H9 (cell line): ENCODE measurements at regions not wholly inside any gene's neighbourhood (a gene's known extent, or its start where the extent isn't known, plus 50 kb on each side); places are given as distances from the start of the nearest gene placed in this dataset.

Experiments
- DNase-seq: peaks from one replicate; pipeline ENCODE4 v3.0.0-alpha.2; 2017
- H2AFZ ChIP-seq: one replicate; pipeline ENCODE4 v1.6.1; 2013; ENCODE audit warnings: mild to moderate bottlenecking, low read length, control low read depth, moderate library complexity
- H2AK5ac ChIP-seq: 2 replicates; pipeline ENCODE4 v1.6.1; 2013; ENCODE audit warnings: low read length, control low read depth, mixed read lengths; ENCODE audit not compliant: insufficient read length
- H2BK120ac ChIP-seq: one replicate; pipeline ENCODE4 v1.6.1; 2013; ENCODE audit warnings: low read depth, mild to moderate bottlenecking, low read length, control low read depth, inconsistent platforms; ENCODE audit not compliant: poor library complexity, severe bottlenecking
- H2BK12ac ChIP-seq: 2 replicates; pipeline ENCODE4 v1.6.1; 2013; ENCODE audit warnings: low read length, control low read depth, mixed read lengths, low read depth; ENCODE audit not compliant: insufficient read length
- H2BK15ac ChIP-seq: 2 replicates; pipeline ENCODE4 v1.6.1; 2013; ENCODE audit warnings: low read depth, low read length, control low read depth
- H2BK20ac ChIP-seq: one replicate; pipeline ENCODE4 v1.6.1; 2013; ENCODE audit warnings: low read depth, mild to moderate bottlenecking, low read length, control low read depth, inconsistent platforms; ENCODE audit not compliant: poor library complexity, severe bottlenecking
- H2BK5ac ChIP-seq: 2 replicates; pipeline ENCODE4 v1.6.1; 2013; ENCODE audit warnings: low read length, control low read depth, mixed read lengths; ENCODE audit not compliant: insufficient read length
- H3K14ac ChIP-seq: 2 replicates; pipeline ENCODE4 v1.6.1; 2013; ENCODE audit warnings: low read length, control low read depth; ENCODE audit not compliant: insufficient read depth
- H3K18ac ChIP-seq: 2 replicates; pipeline ENCODE4 v1.6.1; 2013; ENCODE audit warnings: low read depth, mild to moderate bottlenecking, mixed read lengths, low read length, control low read depth; ENCODE audit not compliant: insufficient read length
- H3K23ac ChIP-seq: 2 replicates; pipeline ENCODE4 v1.6.1; 2013; ENCODE audit warnings: low read length, control low read depth, mixed read lengths, low read depth; ENCODE audit not compliant: insufficient read length
- H3K23me2 ChIP-seq: 2 replicates; pipeline ENCODE4 v1.6.1; 2013; ENCODE audit warnings: low read depth, mild to moderate bottlenecking, mixed read lengths, low read length, control low read depth; ENCODE audit not compliant: insufficient read length, poor library complexity, severe bottlenecking
- H3K27ac ChIP-seq: 2 replicates; pipeline ENCODE4 v1.5.1; 2013; ENCODE audit warnings: low read length, control low read depth, mixed read lengths, low read depth; ENCODE audit not compliant: insufficient read length
- H3K27me3 ChIP-seq: 2 replicates; pipeline ENCODE4 v1.6.1; 2013; ENCODE audit warnings: low read length, control low read depth, inconsistent platforms; ENCODE audit not compliant: insufficient read depth
- H3K4ac ChIP-seq: 2 replicates; pipeline ENCODE4 v1.6.1; 2013; ENCODE audit warnings: low read depth, mild to moderate bottlenecking, control low read depth, inconsistent platforms, low read length, moderate library complexity
- H3K4me1 ChIP-seq: 2 replicates; pipeline ENCODE4 v1.6.1; 2013; ENCODE audit warnings: low read length, control low read depth, inconsistent platforms; ENCODE audit not compliant: insufficient read depth
- H3K4me2 ChIP-seq: 2 replicates; pipeline ENCODE4 v1.6.1; 2013; ENCODE audit warnings: low read length, control low read depth, mixed read lengths; ENCODE audit not compliant: insufficient read length, insufficient read depth
- H3K56ac ChIP-seq: 2 replicates; pipeline ENCODE4 v1.6.1; 2013; ENCODE audit warnings: low read depth, mild to moderate bottlenecking, mixed read lengths, low read length, control low read depth; ENCODE audit not compliant: insufficient read length
- H3K79me1 ChIP-seq: 2 replicates; pipeline ENCODE4 v1.6.1; 2013; ENCODE audit warnings: low read depth, mild to moderate bottlenecking, moderate library complexity, low read length, control low read depth, inconsistent platforms; ENCODE audit not compliant: insufficient read depth, poor library complexity, severe bottlenecking
- H3K79me2 ChIP-seq: 2 replicates; pipeline ENCODE4 v1.6.1; 2013; ENCODE audit warnings: low read length, control low read depth, inconsistent platforms; ENCODE audit not compliant: insufficient read depth
- H3K9ac ChIP-seq: 2 replicates; pipeline ENCODE4 v1.6.1; 2013; ENCODE audit warnings: low read length, control low read depth, mixed read lengths; ENCODE audit not compliant: insufficient read length; ENCODE audit errors: extremely low read depth
- H3K9me3 ChIP-seq: one replicate; pipeline ENCODE4 v1.6.1; 2013; ENCODE audit warnings: low read depth, low read length, inconsistent platforms; ENCODE audit not compliant: control insufficient read depth
- H3T11ph ChIP-seq: one replicate; pipeline ENCODE4 v1.6.1; 2013; ENCODE audit warnings: mild to moderate bottlenecking, low read length, control low read depth, inconsistent platforms
- H4K20me1 ChIP-seq: one replicate; pipeline ENCODE4 v1.6.1; 2013; ENCODE audit not compliant: control insufficient read depth, insufficient read length, insufficient read depth
- H4K5ac ChIP-seq: 2 replicates; pipeline ENCODE4 v1.6.1; 2013; ENCODE audit warnings: low read depth, mild to moderate bottlenecking, mixed read lengths, low read length, control low read depth; ENCODE audit not compliant: insufficient read length
- H4K8ac ChIP-seq: replicated peaks from 2 replicates; pipeline ENCODE4 v1.6.1; 2013; ENCODE audit warnings: low read length, control low read depth, mixed read lengths, low read depth; ENCODE audit not compliant: insufficient read length
- H4K91ac ChIP-seq: 2 replicates; pipeline ENCODE4 v1.6.1; 2013; ENCODE audit warnings: low read depth, mild to moderate bottlenecking, moderate library complexity, mixed read lengths, low read length, control low read depth; ENCODE audit not compliant: insufficient read length
- H3K27ac Mint-ChIP-seq, 3 experiments: 2 replicates in 2 of 3; 3 replicates in 1 of 3; pipeline ENCODE4 v1.8.0; 2020 to 2021; ENCODE audit warnings: mixed read lengths in 3 of 3, mild to moderate bottlenecking in 1 of 3, moderate library complexity in 1 of 3
- H3K27me3 Mint-ChIP-seq: 2 replicates; pipeline ENCODE4 v1.8.0; 2021; ENCODE audit warnings: low read depth, mild to moderate bottlenecking, moderate library complexity, mixed read lengths
- H3K36me3 Mint-ChIP-seq, 3 experiments: 2 replicates in 2 of 3; 3 replicates in 1 of 3; pipeline ENCODE4 v1.8.0; 2020 to 2021; ENCODE audit warnings: low read depth in 3 of 3, mixed read lengths in 3 of 3; ENCODE audit not compliant: insufficient read depth in 1 of 3
- H3K4me1 Mint-ChIP-seq, 2 experiments: 2 replicates each; pipeline ENCODE4 v1.8.0; 2020; ENCODE audit warnings: mixed read lengths in 2 of 2
- H3K4me3 Mint-ChIP-seq, 2 experiments: 2 replicates in 1 of 2; 3 replicates in 1 of 2; pipeline ENCODE4 v1.8.0; 2020 to 2021; ENCODE audit warnings: mild to moderate bottlenecking in 2 of 2, mixed read lengths in 2 of 2, moderate library complexity in 1 of 2
- H3K9me3 Mint-ChIP-seq, 2 experiments: 2 replicates in 1 of 2; 3 replicates in 1 of 2; pipeline ENCODE4 v1.8.0; 2020; ENCODE audit warnings: mild to moderate bottlenecking in 2 of 2, mixed read lengths in 2 of 2, moderate library complexity in 1 of 2
- WGBS: extraction: QIAGEN DNeasy Blood & Tissue Kit; methylation state at CpG from one replicate; pipeline ENCODE4 v1.1.7; 2013; ENCODE audit warnings: missing lambda C conversion rate, low lambda C conversion rate, mixed read lengths; ENCODE audit not compliant: insufficient read length; ENCODE audit errors: extremely low coverage; 5-methylcytosine and 5-hydroxymethylcytosine counted together
- TF ChIP-seq, protein P1 (sequence below): fragments of 200-600 bp; sonication (generic); conservative IDR thresholded peaks from 3 replicates; pipeline ENCODE4 v1.8.0; 2021; ENCODE audit warnings: antibody characterized with exemption, mild to moderate bottlenecking

DNA sequence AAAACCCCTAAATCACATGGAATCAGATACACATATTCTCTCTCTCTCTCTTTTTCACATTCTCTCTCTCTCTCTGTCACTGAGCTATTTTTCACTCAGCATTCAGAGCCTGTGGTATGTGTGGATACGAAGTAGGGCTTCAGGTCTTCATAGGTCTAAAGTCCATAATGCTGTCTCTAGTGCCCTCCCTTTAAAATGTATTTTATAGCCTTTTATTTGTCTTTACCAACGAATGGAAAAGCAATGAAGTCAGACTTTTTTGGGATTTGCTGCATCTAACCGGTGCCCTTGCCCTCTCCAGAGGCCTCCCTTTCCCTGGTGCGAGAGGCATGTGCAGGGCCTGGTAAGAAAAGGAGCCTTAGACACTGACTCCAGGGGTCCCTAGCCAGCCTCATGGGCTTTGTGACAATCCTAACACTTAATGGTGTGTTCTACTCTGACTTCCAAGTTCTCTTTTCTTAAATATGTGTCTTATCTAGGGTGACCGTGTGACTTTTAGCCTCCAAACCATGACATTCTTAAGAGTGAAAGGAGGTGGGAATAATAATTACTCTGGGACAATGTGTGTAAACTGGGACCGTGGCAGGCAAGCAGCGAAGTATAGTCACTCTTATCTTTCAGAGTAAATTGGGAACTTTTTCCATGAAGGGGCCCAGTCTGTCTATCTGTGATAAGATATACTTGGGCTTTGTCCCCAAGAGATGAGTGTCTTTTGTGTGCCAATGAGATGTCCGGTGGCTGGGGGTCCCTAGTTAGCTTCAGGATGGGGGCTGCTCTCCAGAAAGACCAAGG is 101.1 kb downstream of the B3GNT2 start:
- H3K23ac ChIP-seq, result no peak overlapping the region
- H2BK5ac ChIP-seq, result no peak overlapping the region
- no peaks in the 10 kb centered on the region; the same call in 1 of the 2 replicates for H3K4me1 ChIP-seq
- TF ChIP-seq, protein P1, sequence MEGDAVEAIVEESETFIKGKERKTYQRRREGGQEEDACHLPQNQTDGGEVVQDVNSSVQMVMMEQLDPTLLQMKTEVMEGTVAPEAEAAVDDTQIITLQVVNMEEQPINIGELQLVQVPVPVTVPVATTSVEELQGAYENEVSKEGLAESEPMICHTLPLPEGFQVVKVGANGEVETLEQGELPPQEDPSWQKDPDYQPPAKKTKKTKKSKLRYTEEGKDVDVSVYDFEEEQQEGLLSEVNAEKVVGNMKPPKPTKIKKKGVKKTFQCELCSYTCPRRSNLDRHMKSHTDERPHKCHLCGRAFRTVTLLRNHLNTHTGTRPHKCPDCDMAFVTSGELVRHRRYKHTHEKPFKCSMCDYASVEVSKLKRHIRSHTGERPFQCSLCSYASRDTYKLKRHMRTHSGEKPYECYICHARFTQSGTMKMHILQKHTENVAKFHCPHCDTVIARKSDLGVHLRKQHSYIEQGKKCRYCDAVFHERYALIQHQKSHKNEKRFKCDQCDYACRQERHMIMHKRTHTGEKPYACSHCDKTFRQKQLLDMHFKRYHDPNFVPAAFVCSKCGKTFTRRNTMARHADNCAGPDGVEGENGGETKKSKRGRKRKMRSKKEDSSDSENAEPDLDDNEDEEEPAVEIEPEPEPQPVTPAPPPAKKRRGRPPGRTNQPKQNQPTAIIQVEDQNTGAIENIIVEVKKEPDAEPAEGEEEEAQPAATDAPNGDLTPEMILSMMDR, result no peak
- Mint-ChIP-seq H3K4me1 (peaks cover 17 to 26% of the 10 kb centered on the region in 2 experiments), H3K27me3 (no peaks in the 10 kb centered on the region), H3K4me3 (no peak overlapping the region), H3K9me3 (no peaks in the 10 kb centered on the region), H3K36me3 (no peaks in the 10 kb centered on the region), H3K27ac (no peak overlapping the region; a peak in 2 of 7 replicates)
- H3K14ac ChIP-seq, result no peak overlapping the region
- no peak for DNase-seq
- no peak overlapping the region for H2BK20ac ChIP-seq
- H3K18ac ChIP-seq, result no peak overlapping the region
- no peak overlapping the region for H2BK12ac ChIP-seq
- no peaks in the 10 kb centered on the region for H4K20me1 ChIP-seq
- no peak overlapping the region for H3K4ac ChIP-seq
- H3K9me3 ChIP-seq, result no peaks in the 10 kb centered on the region
- no peak overlapping the region for H3K56ac ChIP-seq
- H3K4me2 ChIP-seq, result no peak overlapping the region
- H2BK120ac ChIP-seq, result no peak overlapping the region
- H3T11ph ChIP-seq, result no peak overlapping the region
- no CpG with 5 or more reads among the region's 8 CpGs for WGBS
- H3K79me2 ChIP-seq, result no peaks in the 10 kb centered on the region
- no peak overlapping the region for H4K8ac ChIP-seq
- no peak overlapping the region for H2AFZ ChIP-seq
- H2AK5ac ChIP-seq, result no peak overlapping the region
- no peak overlapping the region for H2BK15ac ChIP-seq
- H3K23me2 ChIP-seq, result no peaks in the 10 kb centered on the region
- no peaks in the 10 kb centered on the region for H3K27me3 ChIP-seq
- H3K79me1 ChIP-seq, result no peaks in the 10 kb centered on the region
- no peak overlapping the region for H4K91ac ChIP-seq
- H4K5ac ChIP-seq, result no peak overlapping the region
- no peak overlapping the region for H3K9ac ChIP-seq
- no peak overlapping the region for H3K27ac ChIP-seq
